ENCODE measurements at regions not wholly inside any gene's neighbourhood (a gene's known extent, or its start where the extent isn't known, plus 50 kb on each side); places are given as distances from the start of the nearest gene placed in this dataset.

DNA sequence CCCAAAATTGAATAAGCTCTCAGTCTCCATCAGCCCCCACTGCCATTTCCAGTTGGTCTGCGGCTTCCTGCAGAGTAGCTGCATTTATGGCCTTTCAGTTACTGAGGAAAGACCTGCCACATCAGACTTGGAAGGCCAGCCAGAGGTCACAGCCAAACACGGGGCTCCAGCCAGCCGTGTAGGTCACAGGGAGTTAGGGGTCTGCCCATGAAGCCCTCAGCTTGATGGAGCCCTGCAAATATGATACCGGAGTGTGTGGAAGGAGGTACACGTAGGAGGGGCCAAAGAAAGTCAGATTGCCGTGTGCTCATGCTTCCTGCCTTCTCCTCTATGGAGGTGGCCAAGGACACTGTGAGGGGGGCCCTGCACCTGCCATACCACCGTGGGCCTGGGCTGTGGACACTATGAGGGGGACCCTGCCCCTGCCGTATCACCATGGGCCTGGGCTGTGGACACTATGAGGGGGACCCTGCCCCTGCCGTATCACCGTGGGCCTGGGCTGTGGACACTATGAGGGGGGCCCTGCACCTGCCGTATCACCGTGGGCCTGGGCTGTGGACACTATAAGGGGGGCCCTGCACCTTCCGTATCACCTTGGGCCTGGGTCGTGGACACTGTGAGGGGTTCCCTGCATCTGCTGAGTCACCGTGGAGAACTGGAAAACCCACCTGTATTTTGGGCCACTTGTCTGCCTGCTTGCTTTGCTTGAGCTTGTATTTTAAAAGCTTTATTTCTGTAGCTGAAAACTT, 335.7 kb upstream of the SHH start:
- no peak for DNase-seq

DNA sequence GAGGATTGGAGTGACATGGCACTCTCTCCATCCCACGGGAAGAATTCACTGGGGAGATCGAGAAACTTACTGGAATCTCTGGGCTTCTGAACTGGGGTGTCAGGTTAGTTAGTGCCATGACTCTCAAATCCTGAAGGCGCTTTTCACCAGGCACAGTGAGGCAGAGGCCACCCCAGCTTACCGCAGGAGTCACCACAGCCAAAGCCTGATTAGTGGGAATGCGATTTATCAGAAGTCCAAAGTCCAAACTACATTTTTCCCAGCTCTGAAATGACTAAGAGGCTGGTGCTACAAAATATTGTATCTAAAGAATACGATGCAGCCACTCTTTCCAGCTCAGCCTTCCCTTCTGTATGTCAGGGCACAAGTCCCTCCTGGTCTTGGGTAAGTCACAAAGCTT, 334.8 kb upstream of the SHH start:
- no peak for DNase-seq

DNA sequence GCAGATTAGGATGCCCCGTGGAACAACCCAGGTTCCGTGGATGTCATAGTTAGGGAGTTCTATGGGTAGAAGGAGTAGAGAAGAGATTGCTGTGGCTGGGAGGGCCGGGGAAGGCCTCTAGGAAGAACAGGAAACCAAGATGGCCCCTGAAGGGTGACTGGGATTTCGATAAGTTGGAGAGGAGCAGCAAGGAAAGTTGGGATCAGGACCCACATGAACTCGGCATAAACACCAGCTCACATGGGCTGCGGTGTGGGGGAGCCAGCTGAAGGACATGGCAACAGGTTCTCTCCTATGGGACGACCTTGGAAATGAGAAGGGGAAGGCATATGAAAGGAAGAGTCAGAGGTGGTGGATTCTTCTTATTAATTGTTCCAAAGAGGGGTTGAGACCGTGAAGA, 333.7 kb upstream of the SHH start:
- no peak for DNase-seq

DNA sequence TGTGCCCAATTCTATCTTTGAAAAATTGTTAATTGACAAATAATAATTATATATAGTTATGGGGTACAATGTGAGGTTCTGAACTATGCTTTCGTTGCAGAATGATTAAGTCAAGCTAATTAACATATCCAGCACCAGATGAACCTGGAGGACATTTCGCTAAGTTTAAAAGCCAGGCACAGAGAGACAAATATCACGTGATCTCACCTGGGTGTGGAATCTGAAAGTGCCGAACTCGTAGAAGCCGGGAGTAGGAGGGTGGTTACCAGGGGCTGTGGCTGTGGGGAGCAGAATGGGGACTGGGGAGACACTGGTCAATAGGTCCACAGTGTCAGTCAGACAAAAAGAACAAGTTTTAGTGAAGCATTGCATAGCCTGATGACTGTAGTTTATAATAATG, 332.9 kb upstream of the SHH start:
- DNase-seq, result no peak

DNA sequence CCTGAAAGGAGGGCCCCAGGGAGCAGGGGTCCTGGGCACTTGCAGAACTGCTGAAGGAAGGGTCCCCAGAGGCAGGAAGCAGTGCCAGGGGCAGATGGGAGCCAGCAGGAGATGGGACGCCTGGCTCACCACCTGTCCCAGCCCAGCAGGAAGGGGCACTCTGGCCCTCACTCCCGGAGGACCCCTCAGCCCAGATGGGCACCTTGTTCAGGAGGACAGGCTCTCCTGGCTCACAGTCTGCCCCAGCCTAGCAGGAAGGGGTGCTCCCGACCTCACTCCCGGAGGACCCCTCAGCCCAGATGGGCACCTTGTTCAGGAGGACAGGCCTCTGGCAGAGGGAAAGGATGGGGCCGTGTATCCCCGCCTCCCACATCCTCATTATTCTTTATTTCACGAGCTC, 331.4 kb upstream of the SHH start:
- DNase-seq, result no peak

DNA sequence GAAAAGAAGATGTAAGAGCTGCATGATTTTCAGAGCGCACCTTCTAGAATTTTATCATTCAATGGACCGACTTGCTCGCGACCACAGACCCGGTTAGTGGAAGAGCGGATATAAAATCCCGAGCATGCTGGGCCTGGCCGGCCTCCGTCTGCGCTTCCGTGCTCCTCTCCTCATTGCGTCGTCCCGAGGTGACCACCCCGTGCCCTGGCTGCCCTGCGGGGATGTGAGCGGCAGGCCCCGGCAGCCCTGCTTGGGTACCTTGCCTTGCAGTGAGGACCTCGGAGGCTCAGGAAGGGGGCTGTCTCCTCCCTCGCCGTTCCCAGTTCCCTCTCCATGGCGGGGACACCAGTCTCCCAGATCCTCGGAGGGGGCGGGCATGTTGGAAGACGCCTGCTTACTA, 330.9 kb upstream of the SHH start:
- no peak for DNase-seq

DNA sequence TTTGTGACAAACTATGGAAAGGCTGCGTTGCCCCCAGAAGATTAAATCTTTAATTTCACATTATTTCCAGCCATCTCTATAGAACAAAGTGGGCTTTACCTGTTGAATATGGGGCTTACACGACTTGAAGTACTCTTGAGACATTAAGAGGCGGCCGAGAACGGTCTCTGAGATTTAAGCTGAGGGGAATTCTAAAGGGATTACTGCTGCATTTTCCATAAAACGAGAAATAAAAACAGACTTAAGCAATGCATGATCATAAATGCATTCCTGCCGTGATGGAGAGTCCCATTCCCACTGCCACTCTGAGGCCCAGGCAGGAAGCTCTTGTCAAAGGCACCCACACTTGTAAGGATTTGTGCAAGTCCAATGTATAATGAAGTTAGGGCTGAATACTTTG, 329.7 kb upstream of the SHH start:
- DNase-seq, result no peak

DNA sequence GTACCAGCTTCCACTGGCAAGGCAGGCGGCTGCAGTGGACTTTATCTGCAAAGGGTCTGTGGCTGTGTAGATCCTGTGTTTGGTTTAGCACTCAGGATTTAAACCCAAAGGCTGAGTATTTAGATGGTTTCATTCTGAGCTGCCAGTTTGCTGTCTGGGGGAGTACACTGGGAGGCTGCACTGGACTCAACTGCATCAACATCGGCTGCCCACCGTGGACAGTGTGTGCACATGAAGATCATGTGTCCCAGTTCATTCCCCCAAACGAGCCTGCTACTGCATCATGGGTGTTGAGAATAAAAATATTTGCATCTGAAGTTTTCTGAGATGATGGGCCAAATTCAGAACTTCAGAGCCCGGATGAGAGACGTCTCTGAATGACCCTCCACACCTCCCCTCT, 328.6 kb upstream of the SHH start:
- no peak for DNase-seq

DNA sequence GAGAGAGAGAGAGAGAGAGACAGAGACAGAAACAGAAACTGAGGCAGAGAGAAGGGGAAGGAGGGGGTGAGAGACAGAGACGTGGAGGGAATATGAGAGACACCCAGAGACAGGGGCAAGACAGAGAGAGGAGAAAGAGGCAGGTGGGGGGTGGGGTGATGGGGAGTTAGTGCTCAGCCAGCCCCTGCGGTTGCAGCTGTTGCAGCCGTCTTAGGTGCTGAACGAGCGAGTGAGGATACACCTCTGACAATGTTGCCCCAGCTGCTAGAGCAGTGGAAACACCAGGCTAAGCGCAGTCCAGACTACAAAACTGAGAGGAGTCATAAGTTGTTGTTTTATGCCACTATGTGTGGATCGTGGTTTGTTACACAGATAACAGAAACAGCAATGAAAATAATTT, 328.2 kb upstream of the SHH start:
- no peak for DNase-seq

DNA sequence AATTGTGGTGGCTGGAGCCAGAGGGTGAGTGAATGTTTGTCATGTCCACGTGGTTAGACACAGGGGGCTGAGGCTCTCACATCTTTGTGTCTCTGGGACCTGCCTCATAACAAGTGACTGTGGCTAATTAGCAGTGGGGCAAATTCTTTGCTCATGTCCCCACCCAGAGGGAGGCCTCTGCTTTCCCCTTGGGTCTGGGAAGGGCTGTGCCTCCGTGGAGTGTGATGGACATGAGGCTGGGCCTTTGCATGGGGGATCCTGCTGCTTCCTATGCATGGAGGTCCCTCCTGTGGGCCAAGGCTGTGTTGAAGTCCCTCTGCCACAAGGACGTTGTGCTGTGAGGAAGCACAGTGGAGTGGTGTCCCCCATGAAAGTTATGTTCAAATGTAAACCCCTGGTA, 327.4 kb upstream of the SHH start:
- DNase-seq, result no peak

DNA sequence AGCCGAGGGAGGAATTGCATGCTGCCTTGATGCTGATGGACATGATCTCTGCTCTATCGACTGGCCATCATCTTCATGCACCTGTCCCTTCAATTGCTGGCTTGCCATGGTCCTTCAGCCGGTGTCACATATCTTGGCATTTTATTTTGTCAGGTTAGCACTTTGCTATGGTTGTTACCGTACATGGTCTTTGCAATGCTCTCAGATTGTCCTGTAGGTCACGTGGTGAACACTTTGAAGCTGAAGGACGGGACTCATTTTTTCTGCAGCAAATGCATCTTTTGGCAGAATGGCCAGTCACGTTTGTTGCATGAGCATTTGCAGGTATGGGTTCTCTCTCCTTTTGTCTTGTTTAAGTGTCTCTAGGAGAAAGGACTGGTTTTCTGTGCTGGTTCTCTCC, 326.8 kb upstream of the SHH start:
- no peak for DNase-seq

DNA sequence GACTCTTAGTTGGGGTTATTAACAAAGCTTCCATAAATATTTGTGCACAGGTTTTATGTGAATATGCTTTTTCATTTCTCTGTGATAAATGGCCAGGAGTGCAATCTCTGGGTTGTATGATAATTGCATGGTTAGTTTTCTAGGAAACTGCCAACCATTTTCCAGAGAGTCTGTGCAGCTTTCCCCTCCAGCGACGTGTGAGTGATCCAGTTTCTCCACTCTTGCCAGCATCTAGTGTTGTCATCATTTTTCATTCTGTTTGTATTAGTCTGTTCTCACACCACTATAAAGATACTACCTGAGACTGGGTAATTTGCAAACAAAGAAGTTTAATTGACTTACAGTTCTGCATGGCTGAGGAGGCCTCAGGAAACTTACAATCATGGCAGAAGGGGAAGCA, 319.6 kb upstream of the SHH start:
- no peak for DNase-seq

DNA sequence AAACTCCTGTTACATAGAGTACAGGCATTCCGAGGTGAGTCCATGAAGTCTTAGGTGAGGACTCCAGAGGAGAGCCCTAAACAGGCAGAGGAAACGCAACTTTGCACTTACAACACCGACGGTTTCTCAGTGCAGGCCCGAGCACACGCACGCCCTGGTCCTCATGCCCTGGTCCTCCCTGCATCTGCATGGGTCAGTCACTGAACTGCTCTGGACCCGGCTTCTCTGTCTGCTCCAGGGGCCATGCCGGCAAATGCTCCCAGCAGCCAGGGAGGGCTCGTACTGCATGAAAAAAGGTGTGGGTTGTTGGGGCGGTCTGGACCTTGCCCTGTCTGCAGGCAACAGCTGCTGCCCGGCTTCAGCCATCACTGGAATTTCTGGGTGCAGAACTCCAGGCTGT, 317.3 kb upstream of the SHH start:
- DNase-seq, result no peak

DNA sequence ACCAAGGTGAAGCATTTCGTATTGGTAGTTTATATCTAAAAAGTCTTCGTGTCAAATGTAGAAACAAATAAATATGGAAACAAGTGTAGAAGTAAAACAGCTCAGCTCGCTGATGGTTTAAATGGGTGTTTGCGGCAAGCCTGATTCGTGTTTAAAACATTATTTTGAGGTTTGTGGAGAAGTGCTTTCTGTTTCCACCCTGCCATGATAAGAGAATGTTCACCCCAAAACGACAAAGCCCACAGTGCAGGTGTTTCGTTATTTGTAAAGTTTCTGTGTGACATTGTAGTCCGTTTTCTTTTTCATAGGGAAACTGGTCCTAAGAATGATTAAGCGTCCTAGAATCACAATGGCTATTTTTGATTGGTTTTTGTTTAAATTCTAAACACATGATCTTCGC, 316.2 kb upstream of the SHH start:
- no peak for DNase-seq

DNA sequence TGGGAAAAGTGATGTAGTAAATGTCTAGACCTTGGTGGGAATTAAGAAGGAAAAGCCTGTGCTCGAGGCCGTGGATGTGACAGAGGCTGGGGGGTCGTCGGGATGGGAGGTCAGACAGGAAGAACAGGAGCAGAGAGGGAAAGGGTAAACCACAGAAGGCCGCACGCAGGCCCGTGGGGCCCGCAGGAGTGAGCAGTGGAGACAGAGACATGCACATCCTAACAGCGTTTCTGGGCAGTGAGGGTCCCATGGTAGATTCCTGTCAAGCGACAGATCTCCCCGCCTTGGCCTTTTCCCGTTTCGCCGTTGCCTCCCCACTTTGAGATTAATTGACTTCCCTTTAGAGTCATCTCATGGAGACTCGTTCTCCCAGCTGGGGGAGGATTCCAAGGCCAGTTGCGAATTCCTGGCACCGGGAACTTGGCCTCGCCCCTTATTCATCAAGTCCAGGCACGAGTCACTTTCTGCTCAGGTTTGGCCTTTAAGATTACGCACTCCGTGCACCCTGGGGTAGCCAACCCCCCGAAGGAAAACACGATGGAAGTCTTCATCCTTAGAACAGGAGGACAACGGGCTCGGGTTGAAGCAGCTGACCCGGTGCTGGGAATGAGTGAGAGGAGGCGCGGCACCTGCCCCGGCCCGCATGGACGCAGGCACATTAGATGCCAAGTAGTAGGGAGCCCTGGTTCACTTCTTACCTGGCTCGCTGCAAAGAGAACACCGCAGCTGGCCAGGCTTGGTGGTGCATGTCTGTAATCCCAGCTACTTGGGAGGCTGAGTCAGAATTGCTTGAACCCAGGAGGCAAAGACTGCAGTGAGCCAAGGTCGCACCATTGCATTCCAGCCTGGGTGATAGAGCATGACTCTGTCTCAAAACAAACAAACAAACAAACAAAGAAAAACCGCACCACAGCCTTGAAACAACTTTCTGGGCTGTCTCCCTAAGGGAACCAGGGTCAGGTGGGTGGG, 315.2 kb upstream of the SHH start:
- no peak for DNase-seq

DNA sequence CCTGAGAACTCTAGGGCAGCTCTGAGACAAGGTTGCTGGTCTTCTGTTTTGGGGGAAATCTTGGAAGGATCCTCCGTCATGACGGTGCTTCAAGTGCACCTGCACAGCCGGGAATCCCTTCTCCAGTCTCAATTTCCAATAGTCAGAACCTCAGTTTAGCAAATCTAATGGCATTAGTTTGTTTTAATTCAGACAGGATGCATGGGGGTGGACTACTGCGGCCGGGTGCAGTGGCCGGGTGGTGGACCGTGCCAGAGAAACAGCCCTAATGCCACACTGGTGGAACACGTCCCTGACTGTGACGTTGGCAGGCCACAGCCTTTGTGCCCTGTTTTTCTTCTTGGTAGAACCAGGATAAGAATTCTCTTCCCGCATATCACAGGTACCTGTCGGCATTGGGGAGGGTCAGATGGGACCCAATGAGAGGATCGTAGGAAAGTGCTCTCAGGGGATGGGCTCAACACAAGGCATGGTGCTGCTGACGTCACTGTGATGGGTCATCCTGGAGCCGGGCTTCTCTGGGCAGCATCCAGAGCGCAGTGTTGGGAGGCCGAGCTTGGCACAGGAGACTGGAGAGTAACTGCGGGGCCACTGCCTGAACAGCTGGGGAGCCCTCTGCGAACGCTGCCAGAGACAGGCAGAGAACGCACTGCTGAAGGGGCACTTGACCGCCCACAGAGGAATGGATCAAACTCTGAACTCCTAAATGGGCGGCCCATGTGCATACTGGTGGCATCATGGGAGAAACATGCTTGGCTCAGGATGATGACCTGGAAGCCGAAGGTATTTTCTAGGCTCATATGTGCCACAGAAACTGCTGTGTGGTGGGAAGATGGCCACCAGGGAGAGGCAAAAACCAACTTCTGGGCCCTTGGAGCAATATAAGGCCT, 313.8 kb upstream of the SHH start:
- no peak for DNase-seq

DNA sequence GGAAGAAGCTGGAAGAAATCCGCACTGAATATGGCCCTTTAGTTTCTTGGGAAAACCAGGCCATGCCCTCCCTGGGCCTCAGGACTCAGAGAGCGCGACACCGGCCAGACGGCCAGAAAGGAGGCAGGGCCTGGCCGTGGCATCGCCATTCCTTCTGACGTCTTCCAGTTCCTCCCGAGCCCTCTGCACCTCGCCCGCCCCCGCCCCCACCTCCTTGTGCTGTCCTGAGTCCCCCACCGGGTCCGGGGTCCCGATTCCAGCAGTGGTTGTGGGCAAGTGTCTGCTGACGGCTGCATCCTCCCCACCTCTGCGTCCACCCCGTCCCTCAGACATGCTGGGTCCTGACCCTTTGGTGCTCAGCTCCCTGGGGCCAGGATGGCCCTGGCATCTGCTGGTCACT, 312.1 kb upstream of the SHH start:
- DNase-seq, result no peak

DNA sequence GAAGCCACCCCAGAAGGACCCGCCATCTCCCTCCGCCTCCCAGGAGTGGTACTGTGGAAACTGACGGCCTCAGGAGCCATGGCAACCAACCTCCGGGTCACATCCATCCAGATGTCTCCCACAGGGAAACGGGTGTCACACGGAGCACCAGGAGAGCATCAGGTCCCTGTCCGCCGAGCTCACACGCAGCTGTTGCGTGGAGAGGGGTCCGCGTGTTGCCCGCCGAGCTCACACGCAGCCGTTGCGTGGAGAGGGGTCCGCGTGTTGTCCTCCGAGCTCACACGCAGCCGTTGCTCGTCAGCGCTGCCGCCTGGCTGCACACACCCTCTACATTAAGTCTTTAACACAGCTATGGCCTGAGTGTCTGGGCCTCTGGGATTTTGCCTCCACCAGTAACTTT, 311.1 kb upstream of the SHH start:
- DNase-seq, result no peak

DNA sequence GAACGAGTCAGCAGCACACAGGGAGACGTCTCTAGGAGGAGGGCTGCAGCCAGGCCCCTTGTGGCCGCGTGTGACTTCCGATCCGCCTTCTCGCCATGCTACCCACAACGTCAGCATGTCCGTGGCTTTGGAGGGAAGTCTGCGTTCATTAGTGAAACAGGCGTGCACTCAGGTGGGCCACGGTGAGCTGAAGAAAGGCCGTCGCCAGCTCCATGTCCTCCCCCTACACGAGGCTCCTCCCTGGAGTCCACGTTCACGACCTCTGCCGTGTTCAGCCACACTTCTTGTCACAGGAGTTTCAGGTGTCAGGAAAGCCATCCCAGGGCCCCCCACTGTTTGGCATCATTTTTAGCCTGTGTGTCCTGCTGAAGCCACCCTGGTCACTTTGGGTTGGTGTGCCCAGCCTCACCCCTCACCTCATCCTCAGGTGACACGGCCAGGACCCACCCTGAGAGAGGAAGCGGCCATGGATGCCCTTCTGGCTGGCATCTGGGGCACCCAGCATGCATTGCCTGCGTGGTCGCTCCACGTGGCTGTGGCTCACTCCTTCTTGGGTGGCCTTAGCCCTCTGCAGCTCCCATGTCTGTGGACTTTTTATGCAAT, 310.6 kb upstream of the SHH start:
- DNase-seq, result no peak

DNA sequence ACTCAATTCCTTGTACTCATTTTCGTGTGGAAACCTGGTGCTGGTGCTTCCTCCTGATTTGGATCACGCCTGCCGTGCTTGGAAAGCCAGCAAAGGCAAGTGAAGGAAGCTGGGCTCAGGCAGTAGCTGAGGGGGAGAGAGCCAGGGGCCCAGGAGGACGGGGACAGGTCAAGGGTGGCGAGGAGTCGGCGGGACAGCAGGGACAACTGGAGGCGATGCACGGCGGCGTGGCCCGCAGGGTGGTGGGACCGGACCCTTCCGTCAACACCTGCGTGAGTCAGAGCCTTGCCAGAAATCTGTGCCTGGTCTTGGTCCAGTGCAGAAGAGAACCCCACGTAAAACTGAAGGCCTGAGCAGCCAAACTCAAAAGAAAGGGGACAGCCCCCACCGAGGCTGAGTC, 309.7 kb upstream of the SHH start:
- DNase-seq, result no peak

DNA sequence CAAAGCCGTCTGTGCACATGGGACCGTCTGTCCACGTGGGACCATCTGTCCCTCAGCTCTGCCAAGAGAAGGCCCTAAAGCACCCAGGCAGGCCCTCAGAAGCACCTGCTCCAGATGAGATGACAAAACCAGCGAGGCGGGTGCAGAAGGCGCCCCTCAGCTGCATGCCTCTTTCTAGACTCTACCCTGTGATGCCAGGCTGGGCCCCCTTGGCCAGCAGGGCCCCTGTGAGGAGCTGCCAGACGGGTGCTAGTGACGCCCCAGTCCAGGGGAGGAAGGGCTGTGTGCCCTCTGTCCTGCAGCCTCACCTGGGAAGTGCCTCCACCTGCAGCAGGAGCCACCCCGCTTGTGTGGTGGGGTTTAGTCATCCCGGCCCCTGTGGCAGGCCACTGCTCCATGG, 309.2 kb upstream of the SHH start:
- no peak for DNase-seq

DNA sequence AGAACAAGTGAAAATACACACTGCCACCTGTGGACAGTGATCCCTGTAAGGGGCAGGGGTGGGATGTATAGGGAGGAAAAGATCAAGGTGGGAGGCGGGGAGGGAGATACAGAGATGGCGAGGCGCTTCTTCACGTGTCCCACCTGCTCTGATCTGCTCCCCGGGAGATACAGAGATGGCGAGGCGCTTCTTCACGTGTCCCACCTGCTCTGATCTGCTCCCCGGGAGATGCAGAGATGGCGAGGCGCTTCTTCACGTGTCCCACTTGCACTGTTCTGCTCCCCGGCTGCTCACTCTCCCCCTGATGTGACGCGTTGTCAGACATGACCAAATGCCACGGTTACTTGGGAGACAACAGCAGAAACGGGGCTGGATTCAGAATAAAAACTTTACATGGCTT, 308.3 kb upstream of the SHH start:
- no peak for DNase-seq

DNA sequence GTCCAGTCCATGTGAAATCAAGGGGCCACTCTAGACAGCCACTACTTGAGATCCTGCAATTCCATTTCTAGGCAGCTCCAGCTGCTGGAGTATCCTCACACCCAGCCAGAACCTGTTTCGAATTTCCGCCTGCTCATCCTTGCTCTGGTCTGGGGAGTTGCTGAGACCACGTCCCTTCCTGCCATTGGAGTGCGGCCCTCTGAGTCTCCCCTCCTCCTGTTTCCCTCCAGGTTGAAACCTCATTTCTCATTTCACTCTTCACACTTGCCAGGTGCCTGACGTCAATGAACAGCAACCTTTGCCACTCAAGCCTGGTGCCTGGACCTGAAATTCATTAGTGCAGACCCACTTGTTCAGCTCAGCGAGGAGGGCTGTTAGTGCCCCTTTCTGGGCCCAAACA, 307.5 kb upstream of the SHH start:
- DNase-seq, result no peak
